NT2/D1 (cell line): ENCODE measurements at regions not wholly inside any gene's neighbourhood (a gene's known extent, or its start where the extent isn't known, plus 50 kb on each side); places are given as distances from the start of the nearest gene placed in this dataset.

Experiments
- DNase-seq: peaks from one replicate; pipeline ENCODE4 v3.0.0-alpha.2; 2011; ENCODE audit warnings: low read depth, low spot score
- H3K27me3 ChIP-seq: 2 replicates; pipeline ENCODE4 v1.6.0; 2011; ENCODE audit warnings: mild to moderate bottlenecking; ENCODE audit not compliant: insufficient read length, insufficient read depth
- H3K36me3 ChIP-seq: 2 replicates; pipeline ENCODE4 v1.6.1; 2011; ENCODE audit warnings: mild to moderate bottlenecking, low read length, mixed read lengths; ENCODE audit not compliant: insufficient read depth, insufficient read length
- H3K4me1 ChIP-seq: 2 replicates; pipeline ENCODE4 v1.5.1; 2011; ENCODE audit not compliant: insufficient read depth, insufficient read length
- H3K4me3 ChIP-seq: 2 replicates; pipeline ENCODE4 v1.5.1; 2011; ENCODE audit warnings: low read depth; ENCODE audit not compliant: insufficient read length
- H3K9ac ChIP-seq: 2 replicates; pipeline ENCODE4 v1.6.0; 2011; ENCODE audit warnings: low read depth; ENCODE audit not compliant: insufficient read length
- H3K9me3 ChIP-seq: 2 replicates; pipeline ENCODE4 v1.5.1; 2011; ENCODE audit warnings: mild to moderate bottlenecking, low read length; ENCODE audit not compliant: insufficient read depth
- SUZ12 ChIP-seq: IDR thresholded peaks from 2 replicates; pipeline ENCODE4 v1.6.1; 2011; ENCODE audit not compliant: insufficient read length, insufficient read depth; ENCODE audit errors: extremely low read depth
- YY1 ChIP-seq: IDR thresholded peaks from 2 replicates; pipeline ENCODE4 v1.6.1; 2011; ENCODE audit not compliant: insufficient read length, insufficient read depth
- ZNF274 ChIP-seq: IDR thresholded peaks from 2 replicates; pipeline ENCODE4 v1.6.1; 2011; ENCODE audit warnings: mild to moderate bottlenecking, low read depth, low read length

- Histone ChIP-seq H3K4me3 (peak overlapping the region; percentile 24), H3K9me3 (0 out of 2 replicates have a peak, but pooled peaks cover 4% of the 10 kb centered on the region), H3K9ac (peak overlapping the region; percentile 68), H3K36me3 (no peaks in the 10 kb centered on the region), H3K27me3 (peaks cover 24% of the 10 kb centered on the region), H3K4me1 (no peaks in the 10 kb centered on the region)
- TF ChIP-seq ZNF274: no peak
- TF ChIP-seq YY1: no peak
- TF ChIP-seq SUZ12: no peak
- peak; percentile 22 for DNase-seq
Measured at GRCh38 chr9:89234205-89235067, 55.8 kb upstream of the SHC3 start.

- H3K4me1 ChIP-seq: no peaks in the 10 kb centered on the region
- no peaks in the 10 kb centered on the region for H3K9me3 ChIP-seq
- no peak overlapping the region for H3K4me3 ChIP-seq
- H3K9ac ChIP-seq: no peak overlapping the region
- H3K27me3 ChIP-seq: peaks cover 24% of the 10 kb centered on the region
- no peak for DNase-seq
- H3K36me3 ChIP-seq: no peaks in the 10 kb centered on the region
- TF ChIP-seq YY1 (no peak), SUZ12 (no peak), ZNF274 (no peak)
Measured at GRCh38 chr9:89236955-89237573, 58.4 kb upstream of the SHC3 start.

- H3K4me3 ChIP-seq: no peak overlapping the region
- H3K9me3 ChIP-seq: no peaks in the 10 kb centered on the region
- H3K36me3 ChIP-seq: no peaks in the 10 kb centered on the region
- H3K27me3 ChIP-seq: peaks cover 24% of the 10 kb centered on the region
- no peak for DNase-seq
- TF ChIP-seq ZNF274: no peak
- no peak for TF ChIP-seq SUZ12
- TF ChIP-seq YY1: no peak
- no peak overlapping the region for H3K9ac ChIP-seq
- no peaks in the 10 kb centered on the region for H3K4me1 ChIP-seq
Measured at GRCh38 chr9:89238424-89238823, 59.8 kb upstream of the SHC3 start.

GRCh38 chr9:89243296-89244061, 64.9 kb upstream of the SHC3 start:
- no peaks in the 10 kb centered on the region for H3K4me1 ChIP-seq
- no peaks in the 10 kb centered on the region for H3K27me3 ChIP-seq
- TF ChIP-seq YY1 (no peak), ZNF274 (no peak), SUZ12 (no peak)
- no peaks in the 10 kb centered on the region for H3K9me3 ChIP-seq
- H3K9ac ChIP-seq: no peak overlapping the region
- no peaks in the 10 kb centered on the region for H3K36me3 ChIP-seq
- no peak for DNase-seq
- no peak overlapping the region for H3K4me3 ChIP-seq

- no peaks in the 10 kb centered on the region for H3K9me3 ChIP-seq
- H3K4me3 ChIP-seq: no peak overlapping the region
- no peak overlapping the region for H3K9ac ChIP-seq
- H3K36me3 ChIP-seq: no peaks in the 10 kb centered on the region
- no peaks in the 10 kb centered on the region for H3K27me3 ChIP-seq
- no peak for TF ChIP-seq ZNF274
- no peak for TF ChIP-seq YY1
- TF ChIP-seq SUZ12: no peak
- H3K4me1 ChIP-seq: no peaks in the 10 kb centered on the region
- DNase-seq: peak; percentile 58
Measured at GRCh38 chr9:89246840-89247239, 64.2 kb upstream of the CKS2 start.

GRCh38 chr9:89247431-89248353, 63.3 kb upstream of the CKS2 start:
- Histone ChIP-seq H3K4me3 (no peak overlapping the region), H3K9me3 (0 out of 2 replicates have a peak, but pooled peaks cover 4% of the 10 kb centered on the region), H3K36me3 (no peaks in the 10 kb centered on the region), H3K4me1 (no peaks in the 10 kb centered on the region), H3K9ac (no peak overlapping the region), H3K27me3 (no peaks in the 10 kb centered on the region)
- TF ChIP-seq ZNF274 (no peak), SUZ12 (no peak), YY1 (no peak)
- peak; percentile 77 for DNase-seq
